Astrocyte (in vitro differentiated cells and primary cell): ENCODE measurements at regions not wholly inside any gene's neighbourhood (a gene's known extent, or its start where the extent isn't known, plus 50 kb on each side); places are given as distances from the start of the nearest gene placed in this dataset.

ENCODE experiments used
- DNase-seq: peaks from one replicate; pipeline ENCODE4 v3.0.0-alpha.2; 2010; ENCODE audit warnings: low read depth
- FAIRE-seq: peaks from 2 replicates; lab custom pipeline; 2011; peaks lifted over from hg19 to GRCh38; lab: Jason Lieb, UNC
- H2AFZ ChIP-seq: 2 replicates; pipeline ENCODE4 v1.6.0; 2012; ENCODE audit warnings: low read depth, low read length, inconsistent platforms
- H3K27ac ChIP-seq: 2 replicates; pipeline ENCODE4 v1.5.1; 2011; ENCODE audit warnings: low read depth, low read length, inconsistent platforms
- H3K27me3 ChIP-seq: 2 replicates; pipeline ENCODE4 v1.6.0; 2011; ENCODE audit warnings: low read length, inconsistent platforms; ENCODE audit not compliant: insufficient read depth
- H3K36me3 ChIP-seq: 2 replicates; pipeline ENCODE4 v1.5.1; 2011; ENCODE audit warnings: low read length, inconsistent platforms; ENCODE audit not compliant: insufficient read depth
- H3K4me1 ChIP-seq: 2 replicates; pipeline ENCODE4 v1.5.1; 2011; ENCODE audit warnings: low read length, inconsistent platforms; ENCODE audit not compliant: insufficient read depth
- H3K4me2 ChIP-seq: 2 replicates; pipeline ENCODE4 v1.6.0; 2012; ENCODE audit warnings: low read length, inconsistent platforms
- H3K4me3 ChIP-seq: 2 replicates; pipeline ENCODE4 v1.5.1; 2011; ENCODE audit warnings: low read depth, mild to moderate bottlenecking, low read length, inconsistent platforms; ENCODE audit not compliant: insufficient read depth
- H3K79me2 ChIP-seq: 2 replicates; pipeline ENCODE4 v1.6.0; 2012; ENCODE audit warnings: mild to moderate bottlenecking, low read length, inconsistent platforms; ENCODE audit not compliant: insufficient read depth
- H3K9ac ChIP-seq: 2 replicates; pipeline ENCODE4 v1.6.0; 2012; ENCODE audit warnings: mild to moderate bottlenecking, low read length, inconsistent platforms
- H3K9me3 ChIP-seq: 2 replicates; pipeline ENCODE4 v1.5.1; 2012; ENCODE audit warnings: low read depth, mild to moderate bottlenecking, low read length, inconsistent platforms; ENCODE audit not compliant: insufficient read depth
- H4K20me1 ChIP-seq: 2 replicates; pipeline ENCODE4 v1.6.0; 2012; ENCODE audit warnings: low read length, inconsistent platforms; ENCODE audit not compliant: insufficient read depth
- H3K27ac Mint-ChIP-seq: one replicate; pipeline ENCODE4 v1.8.0; 2021; ENCODE audit warnings: mild to moderate bottlenecking, mixed read lengths; ENCODE audit not compliant: unreplicated experiment
- H3K27me3 Mint-ChIP-seq: one replicate; pipeline ENCODE4 v1.8.0; 2021; ENCODE audit warnings: low read depth, mixed read lengths; ENCODE audit not compliant: unreplicated experiment
- H3K36me3 Mint-ChIP-seq: one replicate; pipeline ENCODE4 v1.8.0; 2021; ENCODE audit warnings: low read depth, mixed read lengths; ENCODE audit not compliant: unreplicated experiment
- H3K4me1 Mint-ChIP-seq: one replicate; pipeline ENCODE4 v1.8.0; 2021; ENCODE audit warnings: low read depth, mixed read lengths; ENCODE audit not compliant: unreplicated experiment
- H3K4me3 Mint-ChIP-seq: one replicate; pipeline ENCODE4 v1.8.0; 2021; ENCODE audit warnings: mild to moderate bottlenecking, moderate library complexity, mixed read lengths; ENCODE audit not compliant: unreplicated experiment
- H3K9me3 Mint-ChIP-seq: one replicate; pipeline ENCODE4 v1.8.0; 2021; ENCODE audit warnings: mild to moderate bottlenecking, mixed read lengths; ENCODE audit not compliant: unreplicated experiment
- EZH2 ChIP-seq: IDR thresholded peaks from 2 replicates; pipeline ENCODE4 v1.6.1; 2012; ENCODE audit warnings: mild to moderate bottlenecking, low read length, inconsistent platforms; ENCODE audit not compliant: insufficient read depth
- TF ChIP-seq, protein P1 (sequence below): IDR thresholded peaks from 2 replicates; pipeline ENCODE4 v1.5.1; 2011; ENCODE audit warnings: low read depth, mild to moderate bottlenecking, inconsistent platforms, low read length, moderate library complexity; ENCODE audit not compliant: insufficient read depth

DNA sequence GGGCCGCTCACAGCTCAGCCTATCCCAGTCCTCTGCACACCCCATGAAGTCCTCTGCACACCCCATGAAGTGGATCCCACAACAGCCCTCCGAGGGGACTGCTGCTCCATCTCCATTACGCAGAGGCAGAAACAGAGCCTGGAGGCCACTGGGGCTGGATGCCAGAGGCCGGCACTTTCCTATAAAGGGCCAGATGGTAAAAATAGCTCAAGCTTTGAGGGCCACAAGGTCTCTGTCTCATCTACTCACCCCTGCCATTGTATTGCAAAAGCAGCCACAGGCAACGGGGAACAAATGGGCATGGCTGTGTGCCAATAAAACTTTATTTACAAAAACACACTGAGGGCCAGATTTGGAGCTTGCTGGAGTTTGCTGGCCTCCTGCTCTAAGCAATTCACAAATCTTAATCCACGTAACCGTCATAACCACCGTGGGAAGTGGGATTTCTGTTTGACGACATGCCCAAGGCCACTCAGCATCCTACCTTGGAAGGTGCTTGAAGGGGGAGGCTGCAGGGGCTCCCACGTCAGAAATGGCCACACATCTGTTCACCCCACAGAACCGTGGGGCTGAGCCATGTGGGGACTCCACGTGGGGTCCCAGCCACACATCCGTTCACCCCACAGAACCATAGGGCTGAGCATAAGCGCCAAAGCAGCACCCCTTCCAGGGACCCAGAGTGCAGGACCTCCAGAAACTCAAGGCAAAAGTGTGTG, 92.0 kb downstream of the NCOR2 start:
- no peak overlapping the region for H3K9ac ChIP-seq
- H3K9me3 ChIP-seq: peaks cover 6% of the 10 kb centered on the region
- H3K4me2 ChIP-seq: no peak overlapping the region
- H3K36me3 ChIP-seq: peaks cover 34% of the 10 kb centered on the region
- H3K4me3 ChIP-seq: no peak overlapping the region
- no peak overlapping the region for H2AFZ ChIP-seq
- H3K79me2 ChIP-seq: peaks cover 59% of the 10 kb centered on the region
- H3K27me3 ChIP-seq: no peaks in the 10 kb centered on the region
- H3K9me3 Mint-ChIP-seq: peaks cover 2% of the 10 kb centered on the region
- H3K4me3 Mint-ChIP-seq: no peak overlapping the region
- peaks cover 18% of the 10 kb centered on the region for H3K4me1 Mint-ChIP-seq
- peaks cover 4% of the 10 kb centered on the region for H3K4me1 ChIP-seq
- no peak for FAIRE-seq
- no peak overlapping the region for H3K27ac ChIP-seq
- no peak for DNase-seq
- no peak overlapping the region for H3K27ac Mint-ChIP-seq
- peaks cover 88% of the 10 kb centered on the region for H4K20me1 ChIP-seq
- H3K27me3 Mint-ChIP-seq: no peaks in the 10 kb centered on the region
- no peak for TF ChIP-seq EZH2
- TF ChIP-seq, protein P1, sequence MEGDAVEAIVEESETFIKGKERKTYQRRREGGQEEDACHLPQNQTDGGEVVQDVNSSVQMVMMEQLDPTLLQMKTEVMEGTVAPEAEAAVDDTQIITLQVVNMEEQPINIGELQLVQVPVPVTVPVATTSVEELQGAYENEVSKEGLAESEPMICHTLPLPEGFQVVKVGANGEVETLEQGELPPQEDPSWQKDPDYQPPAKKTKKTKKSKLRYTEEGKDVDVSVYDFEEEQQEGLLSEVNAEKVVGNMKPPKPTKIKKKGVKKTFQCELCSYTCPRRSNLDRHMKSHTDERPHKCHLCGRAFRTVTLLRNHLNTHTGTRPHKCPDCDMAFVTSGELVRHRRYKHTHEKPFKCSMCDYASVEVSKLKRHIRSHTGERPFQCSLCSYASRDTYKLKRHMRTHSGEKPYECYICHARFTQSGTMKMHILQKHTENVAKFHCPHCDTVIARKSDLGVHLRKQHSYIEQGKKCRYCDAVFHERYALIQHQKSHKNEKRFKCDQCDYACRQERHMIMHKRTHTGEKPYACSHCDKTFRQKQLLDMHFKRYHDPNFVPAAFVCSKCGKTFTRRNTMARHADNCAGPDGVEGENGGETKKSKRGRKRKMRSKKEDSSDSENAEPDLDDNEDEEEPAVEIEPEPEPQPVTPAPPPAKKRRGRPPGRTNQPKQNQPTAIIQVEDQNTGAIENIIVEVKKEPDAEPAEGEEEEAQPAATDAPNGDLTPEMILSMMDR: no peak
- H3K36me3 Mint-ChIP-seq: peaks cover 50% of the 10 kb centered on the region

DNA sequence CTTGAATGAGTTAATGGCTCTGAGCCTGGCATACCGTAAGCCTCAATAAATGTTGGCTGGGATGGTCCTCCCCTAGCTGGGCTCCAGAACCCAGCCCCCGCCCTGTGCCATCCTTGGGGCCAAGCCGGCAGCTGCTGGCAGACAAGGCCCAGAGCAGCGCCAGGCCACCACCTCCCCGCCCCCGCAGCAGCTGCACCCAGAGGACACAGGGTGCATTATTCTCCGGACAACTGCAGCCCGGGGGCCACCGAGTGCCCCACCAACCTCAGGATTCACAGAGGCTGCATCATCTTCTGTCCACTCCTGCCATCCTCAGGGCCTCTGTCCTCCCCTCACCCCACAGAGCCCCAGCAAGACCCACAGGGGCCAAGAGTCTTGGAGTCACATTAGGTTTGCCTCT, 92.7 kb downstream of the NCOR2 start:
- Mint-ChIP-seq H3K27ac (peak overlapping the region; percentile 54), H3K4me3 (no peak overlapping the region), H3K9me3 (peaks cover 2% of the 10 kb centered on the region), H3K36me3 (peaks cover 56% of the 10 kb centered on the region), H3K27me3 (no peaks in the 10 kb centered on the region), H3K4me1 (peaks cover 16% of the 10 kb centered on the region)
- no peak overlapping the region for H3K9ac ChIP-seq
- DNase-seq (no peak), FAIRE-seq (no peak)
- no peak overlapping the region for H3K4me3 ChIP-seq
- H3K27me3 ChIP-seq: no peaks in the 10 kb centered on the region
- H3K4me1 ChIP-seq: no peaks in the 10 kb centered on the region
- H3K9me3 ChIP-seq: peaks cover 6% of the 10 kb centered on the region
- H4K20me1 ChIP-seq: peaks cover 88% of the 10 kb centered on the region
- no peak overlapping the region for H2AFZ ChIP-seq
- no peak overlapping the region for H3K4me2 ChIP-seq
- peaks cover 38% of the 10 kb centered on the region for H3K36me3 ChIP-seq
- peaks cover 57% of the 10 kb centered on the region for H3K79me2 ChIP-seq
- no peak overlapping the region for H3K27ac ChIP-seq
- TF ChIP-seq, protein P1: no peak
- no peak for TF ChIP-seq EZH2

DNA sequence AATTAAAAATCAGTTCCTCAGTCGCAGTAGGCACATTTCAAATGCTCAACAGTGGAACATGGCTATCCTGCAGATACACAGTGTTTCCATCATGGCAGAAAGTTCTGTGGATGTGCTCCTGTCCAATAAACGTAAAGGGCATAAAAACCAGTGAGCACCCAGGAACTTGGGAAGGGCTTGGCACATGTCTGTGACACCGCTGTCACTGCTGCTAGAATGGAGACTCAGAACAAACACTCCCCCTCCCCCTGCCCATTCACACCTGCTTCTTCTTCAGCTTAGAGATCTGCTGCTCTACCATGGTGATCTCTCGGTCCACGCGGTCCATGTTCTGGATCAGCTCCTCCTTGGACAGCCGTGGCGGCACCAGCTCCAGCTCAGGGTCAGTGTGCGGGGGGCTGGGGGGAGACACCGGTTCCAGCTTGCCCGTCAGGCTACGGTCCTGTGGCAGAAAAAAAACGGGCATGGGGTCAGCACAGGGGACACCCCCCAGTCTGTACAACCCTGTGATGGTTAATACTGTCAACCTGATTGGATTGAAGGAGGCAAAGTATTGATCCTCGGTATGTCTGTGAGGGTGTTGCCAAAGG, 94.6 kb downstream of the NCOR2 start:
- Histone ChIP-seq H3K4me2 (no peak overlapping the region), H3K27ac (no peak overlapping the region), H3K79me2 (peaks cover 48% of the 10 kb centered on the region), H3K9me3 (peaks cover 6% of the 10 kb centered on the region), H4K20me1 (peaks cover 79% of the 10 kb centered on the region), H3K27me3 (no peaks in the 10 kb centered on the region), H2AFZ (no peak overlapping the region), H3K9ac (no peak overlapping the region), H3K36me3 (peaks cover 40% of the 10 kb centered on the region), H3K4me1 (no peaks in the 10 kb centered on the region), H3K4me3 (no peak overlapping the region)
- Mint-ChIP-seq H3K9me3 (peaks cover 2% of the 10 kb centered on the region), H3K36me3 (peaks cover 63% of the 10 kb centered on the region), H3K4me3 (no peak overlapping the region), H3K4me1 (peaks cover 6% of the 10 kb centered on the region), H3K27ac (no peak overlapping the region), H3K27me3 (no peaks in the 10 kb centered on the region)
- DNase-seq: no peak
- no peak for FAIRE-seq
- TF ChIP-seq EZH2: no peak
- TF ChIP-seq, protein P1: no peak
